ENCODE measurements at regions not wholly inside any gene's neighbourhood (a gene's known extent, or its start where the extent isn't known, plus 50 kb on each side); places are given as distances from the start of the nearest gene placed in this dataset.

DNA sequence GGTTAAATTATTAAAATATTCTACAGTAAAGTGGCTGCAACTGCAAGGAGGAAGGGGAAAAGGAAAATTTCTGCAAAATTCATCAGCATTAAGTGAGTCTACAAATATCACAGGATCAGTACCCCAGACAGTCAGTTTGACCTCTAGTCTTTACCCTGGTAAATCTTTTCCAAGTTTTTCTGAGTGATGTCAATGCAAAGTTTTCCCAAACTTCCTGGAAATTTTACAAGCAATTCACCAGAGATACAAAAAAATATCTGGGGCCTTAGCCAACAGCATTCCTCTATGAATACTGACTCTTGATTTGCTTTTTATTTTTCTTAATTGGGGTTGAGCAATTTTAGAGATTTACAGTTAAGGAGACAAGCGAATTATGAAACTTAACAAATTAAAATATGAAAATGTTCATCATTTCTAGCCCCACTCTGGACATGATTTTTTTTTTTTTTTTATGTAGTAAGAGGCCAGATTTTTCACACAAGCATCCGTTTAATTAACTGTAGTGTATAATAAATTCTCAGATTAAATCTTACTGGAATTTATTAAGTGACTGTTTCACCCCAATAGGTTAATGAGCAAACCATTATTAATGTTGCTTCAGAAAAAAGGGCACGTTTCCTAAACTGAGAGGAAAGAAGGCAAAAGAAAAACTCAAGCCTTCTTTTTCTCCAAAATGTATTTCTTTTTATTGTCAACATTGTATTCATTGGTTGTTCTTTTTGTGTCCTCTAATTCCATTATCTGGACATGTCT is 539.5 kb upstream of the FZD8 start:
- no peaks in the 10 kb centered on the region for H3K4me1 ChIP-seq (ENCODE audit: control insufficient read depth in 2 of 2, insufficient read depth in 2 of 2, low read length in 2 of 2)
- no peaks in the 10 kb centered on the region for H3K27me3 ChIP-seq (ENCODE audit: control insufficient read depth in 2 of 2, insufficient read depth in 2 of 2, low read length in 2 of 2)
- H3K4me3 ChIP-seq (ENCODE audit: low read length in 2 of 2) = no peak overlapping the region
- H3K9ac ChIP-seq (ENCODE audit: low read depth in 1 of 2, low read length in 2 of 2) = no peak overlapping the region
- no peaks in the 10 kb centered on the region for H3K9me3 ChIP-seq (ENCODE audit: control insufficient read depth in 2 of 2, low read length in 2 of 2)
- H3K36me3 ChIP-seq (ENCODE audit: control insufficient read depth in 2 of 2, insufficient read depth in 2 of 2, low read length in 2 of 2) = no peaks in the 10 kb centered on the region
- H3K27ac ChIP-seq (ENCODE audit: low read depth in 2 of 2, low read length in 2 of 2) = no peak overlapping the region

DNA sequence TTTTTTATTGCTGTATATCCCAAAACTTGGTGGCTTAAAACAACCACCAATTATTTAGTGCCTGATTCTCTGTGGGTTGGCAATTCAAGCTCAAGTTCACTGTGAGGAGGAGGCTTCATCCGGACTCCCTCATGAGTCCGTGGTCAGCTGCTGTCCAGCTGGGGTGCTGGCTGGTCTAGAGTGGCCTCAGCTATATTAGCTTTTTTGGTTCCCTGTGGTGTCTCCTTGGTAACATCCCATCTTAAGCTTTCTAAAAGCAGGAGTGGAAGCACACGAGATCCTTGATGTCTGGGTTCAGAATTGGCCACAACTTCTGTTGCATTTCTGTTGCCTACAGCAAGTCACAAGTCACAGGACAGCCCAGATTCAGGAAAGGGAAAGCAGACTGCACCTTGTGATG is 536.5 kb upstream of the FZD8 start:
- H3K9me3 ChIP-seq (ENCODE audit: control insufficient read depth in 2 of 2, low read length in 2 of 2) = no peaks in the 10 kb centered on the region
- no peaks in the 10 kb centered on the region for H3K27me3 ChIP-seq (ENCODE audit: control insufficient read depth in 2 of 2, insufficient read depth in 2 of 2, low read length in 2 of 2)
- H3K27ac ChIP-seq (ENCODE audit: low read depth in 2 of 2, low read length in 2 of 2) = no peak overlapping the region
- H3K4me3 ChIP-seq (ENCODE audit: low read length in 2 of 2) = no peak overlapping the region
- no peaks in the 10 kb centered on the region for H3K36me3 ChIP-seq (ENCODE audit: control insufficient read depth in 2 of 2, insufficient read depth in 2 of 2, low read length in 2 of 2)
- no peak overlapping the region for H3K9ac ChIP-seq (ENCODE audit: low read depth in 1 of 2, low read length in 2 of 2)
- H3K4me1 ChIP-seq (ENCODE audit: control insufficient read depth in 2 of 2, insufficient read depth in 2 of 2, low read length in 2 of 2) = no peaks in the 10 kb centered on the region

DNA sequence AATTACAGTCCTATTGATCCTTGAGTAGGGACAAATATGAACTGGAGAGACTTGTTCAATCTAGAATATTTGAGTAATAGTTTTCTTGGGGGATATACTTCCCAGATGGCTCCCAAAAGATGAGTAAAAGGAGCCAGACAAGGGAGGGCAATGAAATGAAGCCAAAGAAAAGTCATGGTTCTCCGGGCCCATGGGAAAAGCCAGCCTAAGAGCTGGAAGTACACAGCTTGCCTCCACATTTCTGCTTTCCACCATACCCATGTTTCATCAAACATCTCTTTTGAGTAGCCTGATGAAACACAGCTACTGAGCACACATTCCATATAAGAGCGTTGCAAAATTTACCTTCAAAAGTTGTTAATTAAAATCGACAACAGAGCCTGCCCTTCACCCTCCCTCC is 535.0 kb upstream of the FZD8 start:
- H3K4me1 ChIP-seq (ENCODE audit: control insufficient read depth in 2 of 2, insufficient read depth in 2 of 2, low read length in 2 of 2) = peaks cover 0 to 4% of the 10 kb centered on the region in 2 donors
- no peak overlapping the region for H3K27ac ChIP-seq (ENCODE audit: low read depth in 2 of 2, low read length in 2 of 2)
- no peaks in the 10 kb centered on the region for H3K9me3 ChIP-seq (ENCODE audit: control insufficient read depth in 2 of 2, low read length in 2 of 2)
- no peaks in the 10 kb centered on the region for H3K27me3 ChIP-seq (ENCODE audit: control insufficient read depth in 2 of 2, insufficient read depth in 2 of 2, low read length in 2 of 2)
- no peak overlapping the region for H3K4me3 ChIP-seq (ENCODE audit: low read length in 2 of 2)
- no peak overlapping the region for H3K9ac ChIP-seq (ENCODE audit: low read depth in 1 of 2, low read length in 2 of 2)
- H3K36me3 ChIP-seq (ENCODE audit: control insufficient read depth in 2 of 2, insufficient read depth in 2 of 2, low read length in 2 of 2) = no peaks in the 10 kb centered on the region

- no peaks in the 10 kb centered on the region for H3K36me3 ChIP-seq (ENCODE audit: control insufficient read depth in 2 of 2, insufficient read depth in 2 of 2, low read length in 2 of 2)
- no peak overlapping the region for H3K4me3 ChIP-seq (ENCODE audit: low read length in 2 of 2)
- H3K27me3 ChIP-seq (ENCODE audit: control insufficient read depth in 2 of 2, insufficient read depth in 2 of 2, low read length in 2 of 2) = no peaks in the 10 kb centered on the region
- H3K27ac ChIP-seq (ENCODE audit: low read depth in 2 of 2, low read length in 2 of 2) = no peak overlapping the region
- H3K9ac ChIP-seq (ENCODE audit: low read depth in 1 of 2, low read length in 2 of 2) = no peak overlapping the region
- peaks cover 0 to 4% of the 10 kb centered on the region in 2 donors for H3K4me1 ChIP-seq (ENCODE audit: control insufficient read depth in 2 of 2, insufficient read depth in 2 of 2, low read length in 2 of 2)
- no peaks in the 10 kb centered on the region for H3K9me3 ChIP-seq (ENCODE audit: control insufficient read depth in 2 of 2, low read length in 2 of 2)
Measured at GRCh38 chr10:36175954-36176353, 533.9 kb upstream of the FZD8 start.

GRCh38 chr10:36173364-36173763 is 531.3 kb upstream of the FZD8 start:
- Histone ChIP-seq H3K4me1 (ENCODE audit: control insufficient read depth in 2 of 2, insufficient read depth in 2 of 2, low read length in 2 of 2) (peaks cover 0 to 4% of the 10 kb centered on the region in 2 donors), H3K9me3 (ENCODE audit: control insufficient read depth in 2 of 2, low read length in 2 of 2) (no peaks in the 10 kb centered on the region), H3K4me3 (ENCODE audit: low read length in 2 of 2) (no peak overlapping the region), H3K27ac (ENCODE audit: low read depth in 2 of 2, low read length in 2 of 2) (no peak overlapping the region), H3K36me3 (ENCODE audit: control insufficient read depth in 2 of 2, insufficient read depth in 2 of 2, low read length in 2 of 2) (no peaks in the 10 kb centered on the region), H3K9ac (ENCODE audit: low read depth in 1 of 2, low read length in 2 of 2) (no peak overlapping the region), H3K27me3 (ENCODE audit: control insufficient read depth in 2 of 2, insufficient read depth in 2 of 2, low read length in 2 of 2) (no peaks in the 10 kb centered on the region)

- Histone ChIP-seq H3K4me1 (ENCODE audit: control insufficient read depth in 2 of 2, insufficient read depth in 2 of 2, low read length in 2 of 2) (peaks cover 0 to 4% of the 10 kb centered on the region in 2 donors), H3K27ac (ENCODE audit: low read depth in 2 of 2, low read length in 2 of 2) (peak overlapping the region in 1 of 2 donors; percentile 3), H3K9ac (ENCODE audit: low read depth in 1 of 2, low read length in 2 of 2) (no peak overlapping the region), H3K4me3 (ENCODE audit: low read length in 2 of 2) (no peak overlapping the region), H3K27me3 (ENCODE audit: control insufficient read depth in 2 of 2, insufficient read depth in 2 of 2, low read length in 2 of 2) (no peaks in the 10 kb centered on the region), H3K36me3 (ENCODE audit: control insufficient read depth in 2 of 2, insufficient read depth in 2 of 2, low read length in 2 of 2) (no peaks in the 10 kb centered on the region), H3K9me3 (ENCODE audit: control insufficient read depth in 2 of 2, low read length in 2 of 2) (no peaks in the 10 kb centered on the region)
Measured at GRCh38 chr10:36171953-36172940, 530.2 kb upstream of the FZD8 start.

DNA sequence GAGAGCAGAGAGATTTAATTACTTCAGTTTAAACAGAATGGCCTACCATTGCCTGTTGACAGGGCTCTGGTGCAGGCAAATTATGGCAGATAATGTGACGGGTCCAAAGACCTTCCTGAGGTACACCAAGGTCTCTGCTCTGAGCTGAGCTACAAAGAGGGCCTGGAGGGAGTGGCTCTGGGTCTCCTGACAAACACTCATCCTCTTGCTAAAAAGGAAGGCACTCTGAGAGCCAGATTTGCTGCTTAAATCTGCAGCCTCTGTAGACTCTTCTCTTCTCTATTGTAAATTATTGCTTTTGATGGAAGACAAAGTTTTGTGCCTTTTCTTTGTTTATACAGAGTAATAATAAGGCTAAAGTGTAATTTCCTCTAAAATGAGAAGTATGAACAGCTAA is 529.5 kb upstream of the FZD8 start:
- Histone ChIP-seq H3K4me1 (ENCODE audit: control insufficient read depth in 2 of 2, insufficient read depth in 2 of 2, low read length in 2 of 2) (peaks cover 0 to 4% of the 10 kb centered on the region in 2 donors), H3K27me3 (ENCODE audit: control insufficient read depth in 2 of 2, insufficient read depth in 2 of 2, low read length in 2 of 2) (no peaks in the 10 kb centered on the region), H3K27ac (ENCODE audit: low read depth in 2 of 2, low read length in 2 of 2) (no peak overlapping the region)

DNA sequence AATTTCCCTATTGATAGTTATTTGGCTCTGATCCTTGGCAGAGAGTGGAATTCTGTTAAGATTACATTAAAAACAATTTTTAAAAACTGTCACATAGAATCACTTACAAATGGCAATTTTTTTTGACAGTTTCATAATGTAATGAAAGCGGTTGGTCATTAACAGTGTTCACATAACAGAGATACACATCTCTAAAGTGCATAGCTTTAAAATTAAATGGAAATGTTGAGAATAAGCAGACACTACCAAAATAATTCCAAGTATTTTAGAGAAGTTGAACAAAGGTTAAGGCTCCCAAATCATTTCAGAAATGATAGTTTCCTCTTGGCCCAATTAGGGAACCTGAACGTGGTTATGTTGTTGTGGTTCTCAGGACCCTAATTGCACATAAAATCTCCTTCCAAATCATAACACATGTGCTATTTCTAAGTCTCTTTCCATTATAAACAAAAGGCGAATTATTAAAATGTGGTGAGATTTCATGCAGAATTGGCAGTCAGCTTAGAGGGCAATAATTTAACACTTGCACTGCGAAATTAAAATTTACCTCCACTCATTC is 528.9 kb upstream of the FZD8 start:
- Histone ChIP-seq H3K36me3 (ENCODE audit: control insufficient read depth in 2 of 2, insufficient read depth in 2 of 2, low read length in 2 of 2) (no peaks in the 10 kb centered on the region), H3K4me3 (ENCODE audit: low read length in 2 of 2) (no peak overlapping the region), H3K4me1 (ENCODE audit: control insufficient read depth in 2 of 2, insufficient read depth in 2 of 2, low read length in 2 of 2) (peaks cover 0 to 4% of the 10 kb centered on the region in 2 donors), H3K9ac (ENCODE audit: low read depth in 1 of 2, low read length in 2 of 2) (no peak overlapping the region), H3K9me3 (ENCODE audit: control insufficient read depth in 2 of 2, low read length in 2 of 2) (no peaks in the 10 kb centered on the region), H3K27me3 (ENCODE audit: control insufficient read depth in 2 of 2, insufficient read depth in 2 of 2, low read length in 2 of 2) (no peaks in the 10 kb centered on the region), H3K27ac (ENCODE audit: low read depth in 2 of 2, low read length in 2 of 2) (no peak overlapping the region)

More for the DNA sequence above, 529.5 kb upstream of the FZD8 start:
- Histone ChIP-seq H3K36me3 (ENCODE audit: control insufficient read depth in 2 of 2, insufficient read depth in 2 of 2, low read length in 2 of 2) (no peaks in the 10 kb centered on the region), H3K9me3 (ENCODE audit: control insufficient read depth in 2 of 2, low read length in 2 of 2) (no peaks in the 10 kb centered on the region), H3K4me3 (ENCODE audit: low read length in 2 of 2) (no peak overlapping the region), H3K9ac (ENCODE audit: low read depth in 1 of 2, low read length in 2 of 2) (no peak overlapping the region)

DNA sequence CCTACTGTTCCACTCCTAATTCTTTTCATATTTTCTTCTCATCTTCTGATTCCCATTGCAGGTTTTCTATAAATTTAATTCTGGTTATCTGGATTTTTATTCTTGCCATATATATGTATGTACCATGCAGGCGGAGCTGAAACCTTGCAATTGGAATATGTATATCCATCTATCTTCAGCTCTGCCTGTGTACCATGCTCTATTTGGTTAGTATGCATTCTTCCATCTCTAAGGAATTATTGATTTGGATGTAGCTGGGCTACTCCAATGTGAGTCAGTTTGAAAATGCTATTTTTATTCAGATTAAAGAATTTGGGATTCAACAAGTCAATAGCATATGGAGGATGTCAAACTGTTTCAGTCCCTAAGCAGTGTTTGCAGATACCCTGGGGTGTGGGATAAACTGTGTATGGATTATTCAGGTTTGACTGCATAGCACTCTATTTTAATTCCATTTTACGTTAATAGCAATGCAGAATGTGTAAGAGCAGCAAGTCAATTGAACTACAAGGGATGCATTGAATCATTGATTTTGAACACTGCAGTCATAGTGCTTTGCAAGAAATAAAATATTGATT is 528.1 kb upstream of the FZD8 start:
- Histone ChIP-seq H3K9me3 (ENCODE audit: control insufficient read depth in 2 of 2, low read length in 2 of 2) (no peaks in the 10 kb centered on the region), H3K4me1 (ENCODE audit: control insufficient read depth in 2 of 2, insufficient read depth in 2 of 2, low read length in 2 of 2) (peaks cover 0 to 4% of the 10 kb centered on the region in 2 donors), H3K4me3 (ENCODE audit: low read length in 2 of 2) (no peak overlapping the region), H3K36me3 (ENCODE audit: control insufficient read depth in 2 of 2, insufficient read depth in 2 of 2, low read length in 2 of 2) (no peaks in the 10 kb centered on the region), H3K27ac (ENCODE audit: low read depth in 2 of 2, low read length in 2 of 2) (no peak overlapping the region), H3K9ac (ENCODE audit: low read depth in 1 of 2, low read length in 2 of 2) (no peak overlapping the region), H3K27me3 (ENCODE audit: control insufficient read depth in 2 of 2, insufficient read depth in 2 of 2, low read length in 2 of 2) (no peaks in the 10 kb centered on the region)
